ENCODE measurements at regions not wholly inside any gene's neighbourhood (a gene's known extent, or its start where the extent isn't known, plus 50 kb on each side); places are given as distances from the start of the nearest gene placed in this dataset.

- TF ChIP-seq CTCF (IDR thresholded peaks at IDR 0.05; ENCODE audit: borderline replicate concordance, extremely low read depth, low read length, poor library complexity, severe bottlenecking) (no peak), EZH2 (IDR thresholded peaks at IDR 0.05; ENCODE audit: borderline replicate concordance, low read depth, low read length, severe bottlenecking) (no peak)
Measured at GRCh38 chr13:70634893-70635292, 526.6 kb upstream of the KLHL1 start.

All from DND-41 (cell line).